OCI-LY7 (cell line): ENCODE measurements at regions not wholly inside any gene's neighbourhood (a gene's known extent, or its start where the extent isn't known, plus 50 kb on each side); places are given as distances from the start of the nearest gene placed in this dataset.

ENCODE experiments used
- BruUV-seq: library from RNA; stranded (reverse); fragments of 400-500 nt; replicated peaks from 2 replicates; lab custom pipeline; 2021; lab: Mats Ljungman, UMichigan
- CTCF ChIA-PET: fragments of 300-600 bp; sonication (Branson Sonifier 250); formaldehyde crosslinking; loops from one replicate; lab custom pipeline; 2022; ENCODE audit warnings: antibody characterized with exemption; ENCODE audit not compliant: unreplicated experiment; lab: Charles Lee
- POLR2A ChIA-PET: fragments of 300-600 bp; sonication (Branson Sonifier 250); formaldehyde crosslinking; loops from one replicate; lab custom pipeline; 2022; ENCODE audit warnings: antibody characterized with exemption; lab: Charles Lee
- DNase-seq: peaks from one replicate; pipeline ENCODE4 v3.0.0-alpha.2; 2015; ENCODE audit warnings: low spot score
- H2AFZ ChIP-seq: fragments of 200-600 bp; sonication (generic), shearing (Covaris generic); 2 replicates; pipeline ENCODE4 v1.6.1; 2014; ENCODE audit warnings: mild to moderate bottlenecking, antibody characterized with exemption, low read length, moderate library complexity
- H3K27ac ChIP-seq: fragments of 200-600 bp; sonication (generic); 2 replicates; pipeline ENCODE4 v1.5.1; 2014; ENCODE audit warnings: mixed run types, low read depth, mild to moderate bottlenecking, moderate library complexity, low read length, inconsistent platforms; ENCODE audit not compliant: poor library complexity, severe bottlenecking
- H3K36me3 ChIP-seq: fragments of 200-600 bp; sonication (generic); 2 replicates; pipeline ENCODE4 v1.6.1; 2014; ENCODE audit warnings: mild to moderate bottlenecking, antibody characterized with exemption, low read length, moderate library complexity, mixed read lengths; ENCODE audit not compliant: insufficient read depth
- H3K4me1 ChIP-seq: fragments of 200-600 bp; sonication (generic); 2 replicates; pipeline ENCODE4 v1.5.1; 2014; ENCODE audit warnings: mild to moderate bottlenecking, low read length; ENCODE audit not compliant: insufficient read depth, poor library complexity, severe bottlenecking
- H3K4me2 ChIP-seq: fragments of 200-600 bp; sonication (generic); 2 replicates; pipeline ENCODE4 v1.6.1; 2014; ENCODE audit warnings: mild to moderate bottlenecking, low read length
- H3K4me3 ChIP-seq: fragments of 200-600 bp; sonication (generic); 2 replicates; pipeline ENCODE4 v1.5.1; 2014; ENCODE audit warnings: mild to moderate bottlenecking, low read depth, low read length; ENCODE audit not compliant: poor library complexity, severe bottlenecking
- H3K79me2 ChIP-seq: fragments of 200-600 bp; sonication (generic); 2 replicates; pipeline ENCODE4 v1.6.1; 2016; ENCODE audit warnings: low read depth, mild to moderate bottlenecking, low read length, moderate library complexity, mixed read lengths; ENCODE audit not compliant: insufficient read depth
- H3K9me2 ChIP-seq: fragments of 200-600 bp; sonication (generic); 2 replicates; pipeline ENCODE4 v1.6.1; 2016; ENCODE audit warnings: mild to moderate bottlenecking, low read length, mixed read lengths; ENCODE audit not compliant: insufficient read depth
- H3K9me3 ChIP-seq: fragments of 200-600 bp; sonication (generic); 2 replicates; pipeline ENCODE4 v1.6.1; 2014; ENCODE audit warnings: mild to moderate bottlenecking, mixed run types, low read length, mixed read lengths
- H4K20me1 ChIP-seq: fragments of 200-600 bp; sonication (generic); 2 replicates; pipeline ENCODE4 v1.6.1; 2014; ENCODE audit warnings: mild to moderate bottlenecking, antibody characterized with exemption, low read length, moderate library complexity, mixed read lengths; ENCODE audit not compliant: insufficient read depth
- EZH2phosphoT487 ChIP-seq: fragments of 200-600 bp; sonication (generic); IDR thresholded peaks from 2 replicates; pipeline ENCODE4 v1.6.1; 2018; ENCODE audit warnings: low read depth, borderline replicate concordance, mild to moderate bottlenecking, mixed run types, antibody characterized with exemption, low read length, moderate library complexity, mixed read lengths
- intact Hi-C: fragments of 100-400 bp; cut with micrococcal nuclease; formaldehyde crosslinking; loops from one replicate; pipeline ENCODE4 v1.10.0; 2022; ENCODE audit not compliant: unreplicated experiment
- TF ChIP-seq, protein P1 (sequence below): fragments of 200-600 bp; sonication (generic); conservative IDR thresholded peaks from 2 replicates; pipeline ENCODE4 v1.5.1; 2014; ENCODE audit warnings: mild to moderate bottlenecking, antibody characterized with exemption, low read length, moderate library complexity, mixed read lengths

DNA sequence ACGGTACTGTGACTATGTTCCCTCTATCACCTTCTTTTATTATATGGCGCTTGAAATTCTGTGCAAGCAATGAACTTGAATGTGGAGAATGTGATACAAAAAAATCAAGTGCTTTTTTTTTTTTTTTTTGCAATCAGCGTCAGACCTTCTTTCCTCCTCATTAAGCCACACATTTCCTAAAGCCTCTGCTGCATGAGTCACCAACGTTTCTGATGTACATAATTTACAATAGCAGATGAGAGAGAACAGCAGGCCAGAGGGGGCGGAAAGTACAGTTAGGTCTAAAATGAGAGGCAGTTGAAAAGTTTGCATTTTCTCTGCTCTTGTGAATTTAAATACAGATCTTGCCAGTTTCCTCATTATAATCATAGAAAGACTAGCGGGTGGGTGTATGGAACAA lies 114.6 kb upstream of the RIPOR2 start:
- TF ChIP-seq, protein P1, sequence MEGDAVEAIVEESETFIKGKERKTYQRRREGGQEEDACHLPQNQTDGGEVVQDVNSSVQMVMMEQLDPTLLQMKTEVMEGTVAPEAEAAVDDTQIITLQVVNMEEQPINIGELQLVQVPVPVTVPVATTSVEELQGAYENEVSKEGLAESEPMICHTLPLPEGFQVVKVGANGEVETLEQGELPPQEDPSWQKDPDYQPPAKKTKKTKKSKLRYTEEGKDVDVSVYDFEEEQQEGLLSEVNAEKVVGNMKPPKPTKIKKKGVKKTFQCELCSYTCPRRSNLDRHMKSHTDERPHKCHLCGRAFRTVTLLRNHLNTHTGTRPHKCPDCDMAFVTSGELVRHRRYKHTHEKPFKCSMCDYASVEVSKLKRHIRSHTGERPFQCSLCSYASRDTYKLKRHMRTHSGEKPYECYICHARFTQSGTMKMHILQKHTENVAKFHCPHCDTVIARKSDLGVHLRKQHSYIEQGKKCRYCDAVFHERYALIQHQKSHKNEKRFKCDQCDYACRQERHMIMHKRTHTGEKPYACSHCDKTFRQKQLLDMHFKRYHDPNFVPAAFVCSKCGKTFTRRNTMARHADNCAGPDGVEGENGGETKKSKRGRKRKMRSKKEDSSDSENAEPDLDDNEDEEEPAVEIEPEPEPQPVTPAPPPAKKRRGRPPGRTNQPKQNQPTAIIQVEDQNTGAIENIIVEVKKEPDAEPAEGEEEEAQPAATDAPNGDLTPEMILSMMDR: no peak
- Histone ChIP-seq H3K79me2 (no peaks in the 10 kb centered on the region), H3K4me3 (peak overlapping the region; percentile 32), H3K9me3 (peaks cover 25% of the 10 kb centered on the region; the same call in 1 of the 2 replicates), H4K20me1 (no peaks in the 10 kb centered on the region), H2AFZ (peak overlapping the region; percentile 98), H3K9me2 (no peaks in the 10 kb centered on the region), H3K4me2 (peak overlapping the region; percentile 62), H3K36me3 (peaks cover 3% of the 10 kb centered on the region; the same call in 1 of the 2 replicates), H3K4me1 (peaks cover 30% of the 10 kb centered on the region), H3K27ac (peak overlapping the region; percentile 46)
- CTCF ChIA-PET: no interaction called here
- POLR2A ChIA-PET: interaction anchor here (0.6 to 2.1 kb wide), 2 partner anchors 9 to 12 kb away, joined by 5 read pairs; no protein-coding TSS in a partner anchor
- no TSS peak for BruUV-seq
- peak; percentile 67 for DNase-seq
- intact Hi-C loops: no loop called here

DNA sequence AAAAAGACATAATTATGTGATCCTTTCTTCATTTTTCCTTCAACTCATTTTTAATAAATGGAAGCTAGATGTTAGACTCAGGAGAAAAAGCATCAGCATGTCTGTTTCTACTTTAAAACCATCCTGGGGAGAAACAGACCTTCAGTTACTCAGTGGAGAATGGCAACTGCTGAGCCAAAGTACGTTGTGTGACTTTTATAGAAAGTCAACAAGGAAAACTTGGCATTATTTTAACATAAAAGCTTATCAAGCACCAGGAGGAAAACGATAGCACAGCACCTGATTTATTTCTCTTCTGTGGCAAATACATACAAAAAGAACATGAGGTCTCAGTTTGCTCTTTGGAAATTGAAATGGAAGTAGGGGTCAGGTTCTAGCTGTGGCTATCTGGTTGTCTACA lies 115.3 kb upstream of the RIPOR2 start:
- no peaks in the 10 kb centered on the region for H3K79me2 ChIP-seq
- H3K9me3 ChIP-seq: peaks cover 25% of the 10 kb centered on the region; the same call in 1 of the 2 replicates
- H3K4me2 ChIP-seq: peak overlapping the region; percentile 62
- POLR2A ChIA-PET: interaction anchor here (0.6 to 0.7 kb wide), 2 partner anchors 9 to 12 kb away, joined by 3 to 5 read pairs; no protein-coding TSS in a partner anchor
- peaks cover 3% of the 10 kb centered on the region; the same call in 1 of the 2 replicates for H3K36me3 ChIP-seq
- TF ChIP-seq, protein P1: no peak
- no TSS peak for BruUV-seq
- H4K20me1 ChIP-seq: no peaks in the 10 kb centered on the region
- peak overlapping the region; percentile 32 for H3K4me3 ChIP-seq
- H3K4me1 ChIP-seq: peaks cover 35% of the 10 kb centered on the region
- H3K27ac ChIP-seq: peak overlapping the region; percentile 46
- intact Hi-C loops: no loop called here
- no peak for DNase-seq
- CTCF ChIA-PET: no interaction called here
- H2AFZ ChIP-seq: peak overlapping the region; percentile 98
- no peaks in the 10 kb centered on the region for H3K9me2 ChIP-seq

DNA sequence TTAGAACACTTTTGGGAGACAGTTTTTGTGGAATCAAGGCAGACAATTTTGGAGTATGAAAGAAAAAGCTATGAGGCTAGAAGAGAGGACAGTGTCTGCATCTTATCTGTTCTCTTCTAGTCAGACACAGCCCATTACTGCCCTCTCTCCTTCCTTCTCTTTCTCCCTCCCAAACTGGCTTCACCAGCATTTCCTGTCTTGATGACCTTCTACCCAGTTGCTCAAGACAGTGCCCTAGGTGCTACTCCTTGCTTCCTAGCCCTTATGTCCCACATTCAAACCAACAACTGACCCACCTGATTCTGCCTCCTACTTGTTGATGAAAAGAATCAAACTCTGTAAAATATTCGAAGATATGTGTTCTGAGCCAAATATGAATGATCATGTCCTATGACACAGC lies 116.4 kb upstream of the RIPOR2 start:
- no peaks in the 10 kb centered on the region for H3K79me2 ChIP-seq
- DNase-seq: no peak
- POLR2A ChIA-PET: interaction anchor here (1.1 kb wide), 1 partner anchor 120 kb away, joined by 3 read pairs; no protein-coding TSS in a partner anchor
- no peak overlapping the region for H3K27ac ChIP-seq
- peaks cover 25% of the 10 kb centered on the region; the same call in 1 of the 2 replicates for H3K9me3 ChIP-seq
- intact Hi-C loops: no loop called here
- peaks cover 38% of the 10 kb centered on the region for H3K4me1 ChIP-seq
- no peak overlapping the region for H3K4me3 ChIP-seq
- TF ChIP-seq, protein P1: no peak
- no peak for TF ChIP-seq EZH2phosphoT487
- no peaks in the 10 kb centered on the region for H4K20me1 ChIP-seq
- no TSS peak for BruUV-seq
- H3K4me2 ChIP-seq: no peak overlapping the region
- H2AFZ ChIP-seq: no peak overlapping the region; the same call in 1 of the 2 replicates
- H3K36me3 ChIP-seq: peaks cover 3% of the 10 kb centered on the region; the same call in 1 of the 2 replicates
- CTCF ChIA-PET: no interaction called here
- H3K9me2 ChIP-seq: no peaks in the 10 kb centered on the region
